Activated T-cell treated with anti-CD3 and anti-CD28 coated beads, Interleukin-2, amount 50 U/mL, for 48 hours (primary cell): ENCODE measurements at regions not wholly inside any gene's neighbourhood (a gene's known extent, or its start where the extent isn't known, plus 50 kb on each side); places are given as distances from the start of the nearest gene placed in this dataset.
"Not testable (repeated sequence)": the region's sequence is repeated elsewhere in the genome, so short reads cannot be mapped to it uniquely, and the experiment has no call there.

ENCODE experiments used
- DNase-seq, 2 experiments: peaks; one replicate each; pipeline ENCODE4 v3.0.0-alpha.2; 2020

- no peak for DNase-seq
Measured at GRCh38 chr1:65020774-65021173, 54.4 kb upstream of the JAK1 start.

GRCh38 chr1:65021795-65022194 is 55.4 kb upstream of the JAK1 start:
- DNase-seq: no peak

DNA sequence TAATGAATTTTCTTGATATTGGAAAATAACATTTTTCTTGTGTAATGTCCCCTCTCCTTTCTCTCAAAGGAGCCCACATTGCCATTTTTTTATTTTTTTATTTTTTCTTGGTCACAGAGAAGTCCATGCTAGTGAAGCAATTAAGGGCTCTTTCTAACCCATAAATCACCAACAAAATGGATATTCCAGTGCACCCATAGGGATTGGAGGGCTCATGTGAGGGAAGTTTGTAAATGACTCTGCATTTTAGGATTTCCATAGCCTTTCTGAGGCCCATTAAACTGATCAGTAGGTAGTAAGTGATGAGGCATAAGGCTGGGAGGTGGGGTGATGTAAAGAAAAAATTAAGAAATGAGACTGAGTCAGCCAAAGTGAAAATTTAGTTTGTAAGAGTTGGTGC is 55.9 kb upstream of the JAK1 start:
- DNase-seq: no peak

DNA sequence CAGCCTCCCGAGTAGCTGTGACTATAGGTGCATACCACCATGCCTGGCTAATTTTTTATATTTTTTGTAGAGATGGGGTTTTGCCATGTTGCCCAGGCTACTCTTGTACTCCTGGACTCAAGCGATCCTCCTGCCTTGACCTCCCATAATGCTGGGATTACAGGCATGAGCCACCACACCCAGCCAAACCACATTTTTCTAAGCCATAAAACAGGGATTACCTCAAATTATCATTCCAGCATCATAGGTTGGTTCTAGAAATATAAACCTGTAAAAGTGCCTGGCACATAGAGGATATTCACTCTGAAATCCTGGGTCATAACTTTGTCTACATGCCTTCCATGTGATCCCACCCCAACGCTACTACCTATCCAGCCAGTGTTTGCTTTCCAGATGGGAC is 59.4 kb upstream of the JAK1 start:
- no peak for DNase-seq

DNA sequence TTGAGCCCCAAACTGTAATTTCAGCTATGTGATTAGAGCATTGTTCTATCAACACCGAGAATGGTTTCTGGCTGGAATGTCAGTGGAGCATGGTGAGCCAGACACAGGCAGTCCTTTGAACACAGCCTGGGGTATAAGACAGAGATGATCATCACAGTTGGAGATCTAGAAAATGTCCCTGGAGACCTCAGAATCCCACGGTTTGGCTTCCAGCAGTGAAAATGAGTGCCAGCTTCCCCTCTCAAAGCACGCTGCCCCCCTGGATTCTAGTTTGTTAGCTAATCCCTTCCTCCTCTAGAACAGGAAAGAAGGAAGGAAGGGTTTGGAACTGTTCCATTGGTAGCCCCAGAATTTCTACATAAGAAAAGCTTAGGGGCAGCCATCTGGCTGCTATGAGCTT is 59.9 kb upstream of the JAK1 start:
- DNase-seq: no peak

DNA sequence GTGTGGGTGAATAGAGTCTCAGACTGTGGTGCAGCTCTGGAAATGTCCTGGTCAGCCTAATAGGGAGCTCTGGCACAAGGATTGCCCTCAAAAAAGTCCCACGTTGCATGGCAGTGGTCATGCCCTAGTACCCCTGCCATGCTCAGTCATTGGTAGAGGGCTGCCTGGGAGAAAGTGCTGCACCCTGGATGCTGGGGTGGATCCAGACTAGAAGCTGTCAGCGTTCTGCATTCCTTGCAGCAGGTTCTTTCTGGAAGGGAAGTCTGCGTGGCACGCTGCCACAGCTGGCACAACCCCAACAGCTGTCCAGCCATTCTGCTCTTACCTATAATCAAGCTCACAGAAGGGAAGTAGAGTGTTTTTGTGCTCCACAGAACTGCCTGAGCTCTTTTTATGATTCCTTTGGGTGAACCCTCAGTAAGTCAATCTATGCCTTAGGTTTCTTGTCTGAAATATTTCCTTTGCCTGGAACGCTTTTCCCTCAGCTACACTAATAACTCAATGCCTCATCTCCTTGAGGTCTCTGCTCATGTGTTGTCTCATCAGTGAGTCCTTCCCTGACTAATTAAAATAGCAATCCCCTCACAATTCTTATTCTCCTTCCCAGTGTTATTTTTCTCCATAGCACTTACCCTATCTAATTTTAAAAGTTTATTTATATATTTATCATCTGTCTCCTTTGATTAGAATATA is 61.5 kb upstream of the JAK1 start:
- no peak for DNase-seq

DNA sequence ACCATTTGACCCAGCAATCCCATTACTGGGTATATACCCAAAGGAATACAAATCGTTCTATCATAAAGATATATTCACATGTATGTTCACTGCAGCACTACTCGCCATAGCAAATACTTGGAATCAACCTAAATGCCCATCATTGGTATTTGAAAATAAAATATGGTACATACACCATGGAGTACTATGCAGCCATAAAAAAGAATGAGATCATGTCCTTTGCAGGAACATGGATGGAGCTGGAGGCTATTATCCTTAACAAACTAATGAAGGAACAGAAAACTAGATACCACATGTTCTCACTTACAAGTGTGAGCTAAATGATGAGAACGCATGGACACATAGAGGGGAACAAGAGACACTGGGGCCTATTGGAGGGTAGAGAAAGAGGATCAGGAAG is 63.1 kb upstream of the JAK1 start:
- not testable (repeated sequence) for DNase-seq

GRCh38 chr1:65034879-65035278 is 68.5 kb upstream of the JAK1 start:
- DNase-seq: not testable (repeated sequence)

DNA sequence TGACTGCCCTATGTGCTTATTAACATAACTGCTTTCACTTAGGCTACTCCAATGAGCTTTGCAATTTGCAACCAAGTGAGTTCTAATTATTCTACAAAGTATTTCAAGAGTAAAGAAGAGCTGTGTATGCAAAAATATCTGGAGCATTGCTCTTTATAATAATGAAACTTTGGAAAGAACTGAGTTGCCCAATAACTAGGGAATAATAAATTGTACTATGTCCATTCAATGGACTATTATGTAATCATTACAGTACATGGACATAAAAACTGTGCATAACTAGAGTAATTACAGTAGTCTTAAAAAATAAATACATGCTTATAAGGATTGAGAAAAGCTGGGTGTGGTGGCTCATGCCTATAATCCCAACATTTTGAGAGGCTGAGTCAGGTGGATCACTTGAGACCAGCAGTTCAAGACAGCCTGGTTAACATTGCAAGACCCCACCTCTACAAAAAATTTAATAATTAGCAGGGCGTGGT is 70.3 kb upstream of the JAK1 start:
- DNase-seq: no peak

GRCh38 chr1:65039066-65039465 is 72.7 kb upstream of the JAK1 start:
- DNase-seq: no peak

- DNase-seq: no peak
Measured at GRCh38 chr1:65039508-65039907, 73.2 kb upstream of the JAK1 start.

GRCh38 chr1:65042467-65042866 is 76.1 kb upstream of the JAK1 start:
- no peak for DNase-seq

DNA sequence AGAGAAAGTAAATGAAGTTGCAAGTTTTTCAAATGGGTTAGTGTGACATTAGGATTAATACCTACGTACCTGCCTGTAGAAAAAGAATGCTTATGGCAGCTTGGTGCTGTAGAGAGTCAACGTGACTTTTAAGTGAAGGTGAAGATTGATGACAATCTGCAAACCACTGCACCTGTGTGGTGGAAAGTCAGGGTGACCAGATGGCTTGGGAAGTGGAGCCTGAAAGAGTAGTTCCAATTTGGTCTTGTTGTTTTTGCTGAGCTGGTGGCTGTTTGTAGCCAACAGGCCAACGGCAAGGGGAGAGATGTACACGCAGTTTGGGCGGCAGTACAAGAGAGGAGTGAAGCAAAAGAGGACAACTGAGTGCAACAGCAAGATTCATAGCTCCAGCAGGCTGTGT is 78.1 kb upstream of the JAK1 start:
- DNase-seq: no peak

GRCh38 chr1:65045022-65045817 is 78.9 kb upstream of the JAK1 start:
- no peak for DNase-seq

- DNase-seq: no peak
Measured at GRCh38 chr1:65048335-65048734, 82.0 kb upstream of the JAK1 start.

DNA sequence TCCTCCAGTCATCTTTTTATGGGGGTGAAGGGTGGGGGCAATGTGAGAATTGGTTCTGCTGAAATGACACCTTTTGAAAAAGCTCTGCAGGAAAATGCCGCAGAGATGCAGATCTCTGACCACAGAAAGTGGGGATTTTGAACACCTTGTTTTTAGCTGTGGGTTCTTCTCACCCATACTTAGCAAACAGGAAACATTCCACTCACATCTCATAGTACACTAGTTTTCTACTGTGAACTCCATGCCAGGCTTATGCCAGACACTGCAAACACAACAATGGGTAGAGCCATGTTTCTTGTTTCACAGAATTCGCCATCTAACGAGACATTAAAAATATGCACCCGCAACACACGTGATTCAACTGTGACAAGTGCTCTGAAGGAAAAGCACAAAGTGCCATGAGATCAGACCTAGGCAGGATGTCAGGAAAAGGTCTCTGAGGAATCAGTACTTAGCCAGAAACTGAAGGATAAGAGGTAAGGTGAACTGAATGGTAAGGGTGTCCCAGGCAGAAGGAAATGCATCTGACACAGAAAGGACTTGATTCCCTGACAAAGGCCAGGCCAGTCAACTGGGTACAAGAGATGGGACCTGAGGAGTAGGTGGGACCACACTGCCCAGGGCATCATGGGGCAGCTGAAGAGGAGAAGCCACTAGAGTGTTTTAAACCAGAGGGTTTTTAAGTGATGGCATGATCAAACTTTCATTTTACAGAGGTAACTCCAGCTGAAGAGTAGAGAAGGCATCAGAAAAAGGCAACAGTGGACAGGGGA is 83.8 kb upstream of the JAK1 start:
- DNase-seq: no peak

DNA sequence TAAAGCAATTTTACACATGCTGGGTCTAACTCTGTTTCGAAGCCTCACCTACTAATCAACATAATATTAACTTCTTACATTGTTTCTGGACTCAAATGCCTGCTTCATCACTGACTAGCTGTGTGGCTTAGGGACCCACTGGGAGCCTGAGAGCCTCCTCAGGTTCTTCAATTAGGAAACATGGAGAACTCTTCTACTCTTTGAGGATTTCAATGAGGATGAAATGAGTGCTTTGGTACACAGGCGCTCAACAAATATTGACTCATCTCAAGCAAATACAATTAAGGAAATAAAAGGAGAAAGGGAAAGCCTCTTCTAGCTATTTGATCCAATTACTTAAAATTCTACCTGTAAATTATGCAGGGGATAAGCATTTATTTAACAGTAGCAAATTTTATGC is 84.4 kb upstream of the JAK1 start:
- DNase-seq: no peak

DNA sequence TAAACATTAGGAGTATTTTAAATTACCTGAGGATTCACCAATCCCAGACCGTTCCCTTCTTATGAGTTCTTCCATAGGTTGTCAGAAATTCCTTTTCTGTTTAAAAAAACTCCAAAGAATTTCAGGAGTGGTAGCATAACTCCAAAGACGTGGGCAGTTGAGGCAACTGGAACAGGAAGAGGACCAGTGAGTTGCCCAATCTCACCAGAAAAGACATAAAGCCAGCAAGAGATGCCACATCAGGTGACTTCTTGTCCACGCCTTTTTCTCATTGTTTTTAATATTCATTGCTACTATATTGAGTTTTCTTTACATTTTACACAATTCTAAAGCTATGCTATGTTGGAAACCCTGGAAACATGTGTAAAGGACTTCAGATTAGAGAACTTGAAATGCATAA is 88.1 kb upstream of the JAK1 start:
- no peak for DNase-seq

GRCh38 chr1:65055747-65056146 is 89.4 kb upstream of the JAK1 start:
- DNase-seq: no peak

DNA sequence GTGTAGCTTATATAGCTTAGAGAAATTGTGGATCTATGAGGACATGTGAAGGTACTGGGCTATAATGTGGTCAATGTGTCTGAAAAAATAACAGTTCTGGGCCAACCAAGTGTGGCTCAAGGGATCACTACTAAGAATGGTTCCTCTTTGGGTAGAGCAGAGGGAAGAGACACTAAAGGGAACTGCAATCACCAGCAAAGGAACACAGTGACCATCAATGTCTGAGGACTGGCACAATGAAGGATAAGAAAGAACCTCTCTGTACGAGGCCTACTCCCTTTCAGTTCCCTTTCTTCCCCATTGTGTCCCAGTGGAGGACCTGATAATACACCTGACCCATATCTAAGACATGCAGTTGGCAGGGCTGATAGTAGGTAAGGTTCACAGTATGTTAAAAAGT is 89.9 kb upstream of the JAK1 start:
- no peak for DNase-seq

DNA sequence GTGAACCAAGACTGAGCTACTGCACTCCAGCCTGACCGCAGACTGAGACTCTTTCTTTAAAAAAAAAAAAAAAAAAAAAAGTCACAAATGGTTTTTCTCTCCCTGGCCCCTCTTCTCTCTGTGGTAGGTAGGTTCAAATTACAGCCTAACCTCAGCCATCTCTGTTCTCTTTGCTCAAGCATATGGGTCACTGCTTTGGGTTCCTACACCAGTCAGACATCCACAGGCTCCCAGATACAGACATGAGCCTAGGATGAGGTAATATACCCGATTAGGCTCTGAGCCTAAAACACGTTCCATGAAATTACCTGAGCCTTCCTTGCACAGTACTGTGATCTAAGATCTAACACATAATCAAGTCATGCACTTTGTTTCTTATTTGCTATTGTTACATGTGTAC is 90.5 kb upstream of the JAK1 start:
- DNase-seq: no peak

- no peak for DNase-seq
Measured at GRCh38 chr1:65059930-65060538, 88.0 kb upstream of the AK4 start.

- no peak for DNase-seq
Measured at GRCh38 chr1:65062339-65062738, 85.7 kb upstream of the AK4 start.
